ENCODE measurements at regions not wholly inside any gene's neighbourhood (a gene's known extent, or its start where the extent isn't known, plus 50 kb on each side); places are given as distances from the start of the nearest gene placed in this dataset.

- H3K4me3 ChIP-seq: no peak overlapping the region
- no peak for DNase-seq (ENCODE audit: low spot score)
- H3K27ac ChIP-seq: no peak overlapping the region
- TF ChIP-seq CTCF (IDR thresholded peaks at IDR 0.05): no peak
Observed at GRCh38 chr5:156119692-156120091, 207.3 kb upstream of the SGCD start.

- DNase-seq (ENCODE audit: low spot score): no peak
- Histone ChIP-seq H3K4me3 (no peak overlapping the region), H3K27ac (no peak overlapping the region)
- no peak for TF ChIP-seq CTCF (IDR thresholded peaks at IDR 0.05)
Observed at GRCh38 chr5:156120777-156121176, 206.2 kb upstream of the SGCD start.

- H3K4me3 ChIP-seq: no peak overlapping the region
- DNase-seq (ENCODE audit: low spot score): no peak
- H3K27ac ChIP-seq: no peak overlapping the region
Observed at GRCh38 chr5:156121234-156121633, 205.7 kb upstream of the SGCD start.

GRCh38 chr5:156121882-156122281 is 205.1 kb upstream of the SGCD start:
- H3K27ac ChIP-seq: no peak overlapping the region
- no peak for DNase-seq (ENCODE audit: low spot score)
- no peak for TF ChIP-seq CTCF (IDR thresholded peaks at IDR 0.05)
- H3K4me3 ChIP-seq: no peak overlapping the region

More at GRCh38 chr5:156121234-156121633, 205.7 kb upstream of the SGCD start:
- no peak for TF ChIP-seq CTCF (IDR thresholded peaks at IDR 0.05)

- H3K4me3 ChIP-seq: no peak overlapping the region
- H3K27ac ChIP-seq: no peak overlapping the region
- no peak for DNase-seq (ENCODE audit: low spot score)
- TF ChIP-seq CTCF (IDR thresholded peaks at IDR 0.05): no peak
Observed at GRCh38 chr5:156124708-156125107, 202.3 kb upstream of the SGCD start.

- no peak overlapping the region for H3K27ac ChIP-seq
- DNase-seq (ENCODE audit: low spot score): no peak
- TF ChIP-seq CTCF (IDR thresholded peaks at IDR 0.05): no peak
- no peak overlapping the region for H3K4me3 ChIP-seq
Observed at GRCh38 chr5:156125118-156125517, 201.8 kb upstream of the SGCD start.

- DNase-seq (ENCODE audit: low spot score): no peak
- Histone ChIP-seq H3K4me3 (no peak overlapping the region), H3K27ac (no peak overlapping the region)
- no peak for TF ChIP-seq CTCF (IDR thresholded peaks at IDR 0.05)
Observed at GRCh38 chr5:156126716-156127115, 200.2 kb upstream of the SGCD start.
